ENCODE measurements at regions not wholly inside any gene's neighbourhood (a gene's known extent, or its start where the extent isn't known, plus 50 kb on each side); places are given as distances from the start of the nearest gene placed in this dataset.
"Not testable (repeated sequence)": the region's sequence is repeated elsewhere in the genome, so short reads cannot be mapped to it uniquely, and the experiment has no call there.

GRCh38 chr2:16093639-16094529 lies 153.5 kb downstream of the MYCN start:
- no peak for DNase-seq (ENCODE audit: extremely low read depth, insufficient read length)
- TF ChIP-seq, protein P1, sequence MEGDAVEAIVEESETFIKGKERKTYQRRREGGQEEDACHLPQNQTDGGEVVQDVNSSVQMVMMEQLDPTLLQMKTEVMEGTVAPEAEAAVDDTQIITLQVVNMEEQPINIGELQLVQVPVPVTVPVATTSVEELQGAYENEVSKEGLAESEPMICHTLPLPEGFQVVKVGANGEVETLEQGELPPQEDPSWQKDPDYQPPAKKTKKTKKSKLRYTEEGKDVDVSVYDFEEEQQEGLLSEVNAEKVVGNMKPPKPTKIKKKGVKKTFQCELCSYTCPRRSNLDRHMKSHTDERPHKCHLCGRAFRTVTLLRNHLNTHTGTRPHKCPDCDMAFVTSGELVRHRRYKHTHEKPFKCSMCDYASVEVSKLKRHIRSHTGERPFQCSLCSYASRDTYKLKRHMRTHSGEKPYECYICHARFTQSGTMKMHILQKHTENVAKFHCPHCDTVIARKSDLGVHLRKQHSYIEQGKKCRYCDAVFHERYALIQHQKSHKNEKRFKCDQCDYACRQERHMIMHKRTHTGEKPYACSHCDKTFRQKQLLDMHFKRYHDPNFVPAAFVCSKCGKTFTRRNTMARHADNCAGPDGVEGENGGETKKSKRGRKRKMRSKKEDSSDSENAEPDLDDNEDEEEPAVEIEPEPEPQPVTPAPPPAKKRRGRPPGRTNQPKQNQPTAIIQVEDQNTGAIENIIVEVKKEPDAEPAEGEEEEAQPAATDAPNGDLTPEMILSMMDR (IDR thresholded peaks at IDR 0.05; ENCODE audit: insufficient read depth, low read length, poor library complexity, severe bottlenecking): no peak
- no peak overlapping the region for H3K4me3 ChIP-seq (replicated peaks; ENCODE audit: low read depth, low read length)

DNA sequence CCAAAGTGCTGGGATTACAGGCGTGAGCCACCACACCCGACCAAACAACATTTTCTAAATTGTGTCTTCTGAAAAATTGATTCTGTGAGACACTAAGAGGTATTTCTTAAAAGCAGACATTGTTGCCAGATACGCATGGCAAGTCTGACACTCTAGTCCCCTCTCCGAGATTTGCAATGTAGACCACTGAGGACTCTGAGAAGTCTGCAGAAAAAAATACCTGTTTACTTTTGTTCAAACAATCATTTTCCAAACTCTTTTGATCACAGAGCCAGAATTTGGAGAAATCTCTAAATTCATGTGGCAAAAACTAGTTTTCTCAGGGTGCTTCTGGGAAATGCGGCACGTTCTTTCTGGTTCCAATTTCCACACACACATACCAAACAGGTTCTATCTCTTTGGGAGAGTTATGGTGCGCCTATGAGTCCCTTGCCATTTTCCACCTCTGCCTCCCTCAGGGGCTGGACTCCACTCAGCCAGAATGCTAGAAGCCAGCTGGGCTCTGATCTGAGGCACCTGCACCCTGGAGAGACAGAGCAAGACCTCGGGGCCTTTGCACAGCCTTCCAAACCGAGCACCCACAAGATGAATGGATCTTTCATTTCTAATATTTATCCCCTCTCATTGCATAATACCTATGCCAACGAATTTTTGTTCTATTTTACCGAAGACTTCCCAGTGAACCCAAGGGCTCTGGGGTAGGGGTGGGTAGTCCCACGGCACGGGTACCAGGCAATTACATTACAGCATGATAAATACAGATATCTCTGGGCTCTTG lies 152.7 kb downstream of the MYCN start:
- H3K4me3 ChIP-seq (replicated peaks; ENCODE audit: low read depth, low read length): no peak overlapping the region
- TF ChIP-seq, protein P1 (IDR thresholded peaks at IDR 0.05; ENCODE audit: insufficient read depth, low read length, poor library complexity, severe bottlenecking): no peak
- no peak for DNase-seq (ENCODE audit: extremely low read depth, insufficient read length)
- no peaks in the 10 kb centered on the region for H3K27me3 ChIP-seq (replicated peaks; ENCODE audit: control insufficient read depth, insufficient read depth, low read length)
- H3K36me3 ChIP-seq (ENCODE audit: control insufficient read depth, insufficient read depth, low read length): no peaks in the 10 kb centered on the region

More at GRCh38 chr2:16093639-16094529, 153.5 kb downstream of the MYCN start:
- no peaks in the 10 kb centered on the region for H3K27me3 ChIP-seq (replicated peaks; ENCODE audit: control insufficient read depth, insufficient read depth, low read length)
- H3K36me3 ChIP-seq (ENCODE audit: control insufficient read depth, insufficient read depth, low read length): no peaks in the 10 kb centered on the region

- no peaks in the 10 kb centered on the region for H3K27me3 ChIP-seq (replicated peaks; ENCODE audit: control insufficient read depth, insufficient read depth, low read length)
- DNase-seq (ENCODE audit: extremely low read depth, insufficient read length): no peak
- no peak overlapping the region for H3K4me3 ChIP-seq (replicated peaks; ENCODE audit: low read depth, low read length)
- no peaks in the 10 kb centered on the region for H3K36me3 ChIP-seq (ENCODE audit: control insufficient read depth, insufficient read depth, low read length)
- TF ChIP-seq, protein P1 (IDR thresholded peaks at IDR 0.05; ENCODE audit: insufficient read depth, low read length, poor library complexity, severe bottlenecking): no peak
Measured at GRCh38 chr2:16091576-16092282, 151.4 kb downstream of the MYCN start.

DNA sequence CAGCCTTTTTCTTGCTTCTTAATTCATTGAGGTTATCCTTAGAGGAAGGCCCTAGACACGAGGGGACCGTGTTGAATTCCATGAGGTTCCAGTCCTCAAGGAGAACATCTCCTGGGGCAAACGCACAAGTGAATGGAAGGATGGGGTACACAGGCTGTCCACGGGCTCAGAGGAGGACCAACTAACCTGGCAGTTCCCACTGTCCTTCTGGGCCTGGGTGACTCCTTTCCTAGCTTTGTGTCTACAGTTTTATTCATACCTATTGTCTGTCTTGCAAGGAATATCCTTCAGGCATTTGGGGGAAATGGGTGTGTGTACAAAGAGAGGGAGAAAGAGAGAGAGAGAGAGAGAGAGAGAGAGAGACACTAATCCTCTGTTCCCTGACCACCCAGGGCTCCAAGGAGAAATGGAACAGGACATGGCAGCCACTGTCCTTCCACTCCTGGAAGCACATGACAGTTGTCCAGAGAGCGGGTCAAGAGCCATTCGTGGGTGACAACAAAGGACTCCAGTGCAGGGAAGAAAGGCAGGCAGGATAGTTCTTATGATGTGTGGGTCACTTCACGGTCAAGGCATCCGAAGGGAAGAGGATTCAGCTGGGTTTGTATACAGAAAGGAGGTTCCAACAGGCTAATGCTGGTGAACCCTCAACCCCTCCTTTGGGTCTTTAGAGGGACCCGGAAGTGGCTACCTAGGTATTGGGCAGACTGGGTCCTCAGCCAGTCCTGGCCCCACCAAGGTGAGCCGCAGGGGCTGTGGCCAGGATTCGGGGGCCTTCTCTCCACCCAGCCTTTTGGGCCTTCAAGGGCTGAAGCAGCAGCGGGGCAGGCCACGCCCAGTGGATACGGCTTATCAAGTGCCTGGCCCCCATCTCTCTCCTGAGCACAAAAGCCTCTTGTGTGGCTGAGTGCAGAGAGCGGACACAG lies 150.6 kb downstream of the MYCN start:
- DNase-seq (ENCODE audit: extremely low read depth, insufficient read length): no peak
- no peaks in the 10 kb centered on the region for H3K36me3 ChIP-seq (ENCODE audit: control insufficient read depth, insufficient read depth, low read length)
- H3K27me3 ChIP-seq (replicated peaks; ENCODE audit: control insufficient read depth, insufficient read depth, low read length): no peaks in the 10 kb centered on the region
- TF ChIP-seq, protein P1 (IDR thresholded peaks at IDR 0.05; ENCODE audit: insufficient read depth, low read length, poor library complexity, severe bottlenecking): no peak
- no peak overlapping the region for H3K4me3 ChIP-seq (replicated peaks; ENCODE audit: low read depth, low read length)

DNA sequence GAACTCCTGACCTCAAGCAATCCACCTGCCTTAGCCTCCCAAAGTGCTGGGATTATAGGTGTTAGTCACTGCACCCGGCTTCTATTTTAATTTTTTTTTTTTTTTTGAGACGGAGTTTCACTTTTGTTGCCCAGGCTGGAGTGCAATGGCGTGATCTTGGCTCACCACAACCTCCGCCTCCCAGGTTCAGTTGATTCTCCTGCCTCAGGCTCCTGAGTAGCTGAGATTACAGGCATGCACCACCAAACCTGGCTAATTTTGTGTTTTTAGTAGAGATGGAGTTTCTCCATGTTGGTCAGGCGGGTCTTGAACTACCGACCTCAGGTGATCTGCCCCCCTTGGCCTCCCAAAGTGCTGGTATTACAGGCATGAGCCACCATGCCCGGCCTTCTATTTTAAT lies 149.1 kb downstream of the MYCN start:
- H3K36me3 ChIP-seq (ENCODE audit: control insufficient read depth, insufficient read depth, low read length); H3K4me3 ChIP-seq (replicated peaks; ENCODE audit: low read depth, low read length); DNase-seq (ENCODE audit: extremely low read depth, insufficient read length); H3K27me3 ChIP-seq (replicated peaks; ENCODE audit: control insufficient read depth, insufficient read depth, low read length): not testable (repeated sequence)
